HFF-Myc (cell line): ENCODE measurements at regions not wholly inside any gene's neighbourhood (a gene's known extent, or its start where the extent isn't known, plus 50 kb on each side); places are given as distances from the start of the nearest gene placed in this dataset.

Experiments
- DNase-seq: peaks from one replicate; pipeline ENCODE4 v3.0.0-alpha.2; 2011; ENCODE audit warnings: low read depth; ENCODE audit errors: extremely low read depth
- H3K4me3 ChIP-seq: replicated peaks from 2 replicates; pipeline ENCODE4 v1.5.1; 2011; ENCODE audit warnings: low read depth, mild to moderate bottlenecking, control low read depth, low read length
- TF ChIP-seq, protein P1 (sequence below): IDR thresholded peaks from 2 replicates; pipeline ENCODE4 v1.5.1; 2012; ENCODE audit warnings: mild to moderate bottlenecking, low read depth, low read length, control low read depth; ENCODE audit errors: missing control alignments

DNA sequence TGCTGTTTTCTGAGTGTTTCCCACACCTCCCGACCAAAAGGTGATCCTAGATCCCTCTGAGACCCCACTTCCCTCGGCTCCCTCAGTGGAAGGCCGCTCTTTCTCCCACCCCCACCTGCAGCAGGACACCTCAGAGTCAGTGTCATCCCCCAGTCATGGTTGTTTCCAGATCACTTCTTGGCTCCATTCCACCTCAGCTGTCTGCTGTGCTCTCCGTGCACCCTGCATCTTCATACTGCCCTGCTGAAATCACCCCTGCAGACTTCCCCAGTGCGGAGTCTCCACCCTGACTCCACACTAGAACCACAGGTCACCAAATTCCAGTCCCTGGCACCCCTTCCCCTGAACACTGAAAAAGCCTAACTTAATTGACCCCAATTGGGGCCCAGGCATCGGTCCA lies 255.1 kb upstream of the CDYL start:
- TF ChIP-seq, protein P1, sequence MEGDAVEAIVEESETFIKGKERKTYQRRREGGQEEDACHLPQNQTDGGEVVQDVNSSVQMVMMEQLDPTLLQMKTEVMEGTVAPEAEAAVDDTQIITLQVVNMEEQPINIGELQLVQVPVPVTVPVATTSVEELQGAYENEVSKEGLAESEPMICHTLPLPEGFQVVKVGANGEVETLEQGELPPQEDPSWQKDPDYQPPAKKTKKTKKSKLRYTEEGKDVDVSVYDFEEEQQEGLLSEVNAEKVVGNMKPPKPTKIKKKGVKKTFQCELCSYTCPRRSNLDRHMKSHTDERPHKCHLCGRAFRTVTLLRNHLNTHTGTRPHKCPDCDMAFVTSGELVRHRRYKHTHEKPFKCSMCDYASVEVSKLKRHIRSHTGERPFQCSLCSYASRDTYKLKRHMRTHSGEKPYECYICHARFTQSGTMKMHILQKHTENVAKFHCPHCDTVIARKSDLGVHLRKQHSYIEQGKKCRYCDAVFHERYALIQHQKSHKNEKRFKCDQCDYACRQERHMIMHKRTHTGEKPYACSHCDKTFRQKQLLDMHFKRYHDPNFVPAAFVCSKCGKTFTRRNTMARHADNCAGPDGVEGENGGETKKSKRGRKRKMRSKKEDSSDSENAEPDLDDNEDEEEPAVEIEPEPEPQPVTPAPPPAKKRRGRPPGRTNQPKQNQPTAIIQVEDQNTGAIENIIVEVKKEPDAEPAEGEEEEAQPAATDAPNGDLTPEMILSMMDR = no peak
- no peak for DNase-seq
- H3K4me3 ChIP-seq = no peak overlapping the region

DNA sequence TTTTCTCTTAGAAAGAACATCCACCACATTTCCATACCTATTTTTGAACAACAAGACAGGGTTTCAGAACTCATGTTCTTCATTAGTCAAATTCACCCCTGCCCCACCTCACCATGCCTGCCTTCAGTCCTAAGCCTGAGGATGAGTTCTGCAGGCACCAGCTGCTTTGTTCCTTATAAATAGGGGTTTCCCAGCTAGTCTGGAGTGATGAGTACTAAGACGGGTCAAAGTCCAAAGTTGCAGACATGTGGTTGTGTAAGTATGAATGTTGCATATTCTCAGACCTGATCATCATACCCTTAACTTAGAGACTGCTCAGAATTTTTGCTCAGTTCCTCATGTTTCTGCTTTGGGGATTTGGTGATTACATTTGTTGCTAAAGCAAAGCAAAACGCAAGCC lies 257.7 kb upstream of the CDYL start:
- H3K4me3 ChIP-seq = no peak overlapping the region
- TF ChIP-seq, protein P1 = no peak
- DNase-seq = no peak

GRCh38 chr6:4516206-4516605 lies 260.0 kb upstream of the CDYL start:
- no peak overlapping the region for H3K4me3 ChIP-seq
- no peak for DNase-seq
- TF ChIP-seq, protein P1 = no peak

- DNase-seq = no peak
- TF ChIP-seq, protein P1 = no peak
- H3K4me3 ChIP-seq = no peak overlapping the region
These were observed 262.6 kb upstream of the CDYL start for GRCh38 chr6:4513561-4513960.

DNA sequence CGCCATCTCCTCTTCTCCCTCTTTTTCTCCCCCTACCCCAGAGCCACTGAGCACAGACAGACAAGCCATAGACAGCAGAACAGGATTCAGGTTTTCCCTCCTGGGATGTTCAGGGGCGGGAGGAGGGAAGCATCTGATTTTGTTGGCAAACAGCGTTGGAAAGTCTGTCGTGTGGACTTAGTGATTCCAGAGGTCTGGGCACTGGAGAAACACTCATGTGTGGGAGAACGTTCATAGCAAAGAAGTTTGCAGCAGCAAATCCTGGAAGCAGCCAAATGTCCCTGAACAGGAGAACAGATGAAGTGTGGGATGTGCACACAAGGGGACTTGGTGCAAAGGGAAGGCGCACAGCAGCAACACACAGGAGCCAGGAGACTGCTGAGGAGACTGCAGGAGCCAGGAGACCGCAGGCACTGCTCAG lies 264.1 kb upstream of the CDYL start:
- H3K4me3 ChIP-seq = no peak overlapping the region
- TF ChIP-seq, protein P1 = no peak
- no peak for DNase-seq

- TF ChIP-seq, protein P1 = no peak
These were observed 264.6 kb upstream of the CDYL start for GRCh38 chr6:4511641-4512020.

GRCh38 chr6:4510906-4511640 lies 265.1 kb upstream of the CDYL start:
- H3K4me3 ChIP-seq = no peak overlapping the region
- DNase-seq = no peak
- TF ChIP-seq, protein P1 = no peak

More at GRCh38 chr6:4511641-4512020, 264.6 kb upstream of the CDYL start:
- H3K4me3 ChIP-seq = no peak overlapping the region
- DNase-seq = no peak
